ENCODE measurements at regions not wholly inside any gene's neighbourhood (a gene's known extent, or its start where the extent isn't known, plus 50 kb on each side); places are given as distances from the start of the nearest gene placed in this dataset.

GRCh38 chr15:95866711-95867440 lies 463.6 kb upstream of the NR2F2 start:
- TF ChIP-seq, protein P1, sequence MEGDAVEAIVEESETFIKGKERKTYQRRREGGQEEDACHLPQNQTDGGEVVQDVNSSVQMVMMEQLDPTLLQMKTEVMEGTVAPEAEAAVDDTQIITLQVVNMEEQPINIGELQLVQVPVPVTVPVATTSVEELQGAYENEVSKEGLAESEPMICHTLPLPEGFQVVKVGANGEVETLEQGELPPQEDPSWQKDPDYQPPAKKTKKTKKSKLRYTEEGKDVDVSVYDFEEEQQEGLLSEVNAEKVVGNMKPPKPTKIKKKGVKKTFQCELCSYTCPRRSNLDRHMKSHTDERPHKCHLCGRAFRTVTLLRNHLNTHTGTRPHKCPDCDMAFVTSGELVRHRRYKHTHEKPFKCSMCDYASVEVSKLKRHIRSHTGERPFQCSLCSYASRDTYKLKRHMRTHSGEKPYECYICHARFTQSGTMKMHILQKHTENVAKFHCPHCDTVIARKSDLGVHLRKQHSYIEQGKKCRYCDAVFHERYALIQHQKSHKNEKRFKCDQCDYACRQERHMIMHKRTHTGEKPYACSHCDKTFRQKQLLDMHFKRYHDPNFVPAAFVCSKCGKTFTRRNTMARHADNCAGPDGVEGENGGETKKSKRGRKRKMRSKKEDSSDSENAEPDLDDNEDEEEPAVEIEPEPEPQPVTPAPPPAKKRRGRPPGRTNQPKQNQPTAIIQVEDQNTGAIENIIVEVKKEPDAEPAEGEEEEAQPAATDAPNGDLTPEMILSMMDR (optimal IDR thresholded peaks at IDR 0.05 in 1 of 3, IDR thresholded peaks at IDR 0.05 in 1 of 3, conservative IDR thresholded peaks at IDR 0.05 in 1 of 3; ENCODE audit: extremely low read depth in 1 of 3, insufficient read depth in 2 of 3, low read length in 3 of 3), result no peak
- no peak for TF ChIP-seq EZH2 (IDR thresholded peaks at IDR 0.05; ENCODE audit: low read length)
- Histone ChIP-seq H3K27ac (ENCODE audit: control insufficient read depth, insufficient read depth, low read length) (no peak overlapping the region), H3K79me2 (ENCODE audit: control insufficient read depth, insufficient read depth, low read length) (no peaks in the 10 kb centered on the region), H3K27me3 (ENCODE audit: control insufficient read depth, extremely low read depth, insufficient read depth, low read length) (no peaks in the 10 kb centered on the region), H3K36me3 (ENCODE audit: control insufficient read depth in 2 of 2, extremely low read depth in 1 of 2, insufficient read depth in 2 of 2, low read length in 2 of 2) (no peaks in the 10 kb centered on the region), H3K4me1 (ENCODE audit: control insufficient read depth, extremely low read depth, insufficient read depth, low read length) (no peaks in the 10 kb centered on the region), H3K9ac (ENCODE audit: control insufficient read depth, extremely low read depth, insufficient read depth, low read length) (no peak overlapping the region), H3K9me1 (ENCODE audit: control insufficient read depth, extremely low read depth, insufficient read depth, low read length) (no peaks in the 10 kb centered on the region), H2AFZ (ENCODE audit: control insufficient read depth, low read length) (no peak overlapping the region), H3K9me3 (ENCODE audit: control insufficient read depth, low read depth, low read length) (no peaks in the 10 kb centered on the region), H3K4me3 (ENCODE audit: control insufficient read depth in 2 of 3, extremely low read depth in 1 of 3, insufficient read depth in 2 of 3, low read depth in 1 of 3, low read length in 3 of 3) (no peak overlapping the region), H4K20me1 (ENCODE audit: control insufficient read depth, extremely low read depth, insufficient read depth, low read length) (no peaks in the 10 kb centered on the region), H3K4me2 (ENCODE audit: control insufficient read depth, extremely low read depth, insufficient read depth, low read depth, low read length) (no peak overlapping the region)
- DNase-seq (ENCODE audit: low read depth, low spot score), result no peak
- FAIRE-seq, result no peak
- dilution Hi-C loops (cut with MboI; ENCODE audit: extremely low pct_ligation_motif_present, low sequenced_read_pairs), result no loop called here

GRCh38 chr15:95868450-95868849 lies 462.1 kb upstream of the NR2F2 start:
- H3K9me1 ChIP-seq (ENCODE audit: control insufficient read depth, extremely low read depth, insufficient read depth, low read length), result no peaks in the 10 kb centered on the region
- H3K4me2 ChIP-seq (ENCODE audit: control insufficient read depth, extremely low read depth, insufficient read depth, low read depth, low read length), result no peak overlapping the region
- no peaks in the 10 kb centered on the region for H3K36me3 ChIP-seq (ENCODE audit: control insufficient read depth in 2 of 2, extremely low read depth in 1 of 2, insufficient read depth in 2 of 2, low read length in 2 of 2)
- no peak overlapping the region for H3K4me3 ChIP-seq (ENCODE audit: control insufficient read depth in 2 of 3, extremely low read depth in 1 of 3, insufficient read depth in 2 of 3, low read depth in 1 of 3, low read length in 3 of 3)
- TF ChIP-seq, protein P1 (optimal IDR thresholded peaks at IDR 0.05 in 1 of 3, IDR thresholded peaks at IDR 0.05 in 1 of 3, conservative IDR thresholded peaks at IDR 0.05 in 1 of 3; ENCODE audit: extremely low read depth in 1 of 3, insufficient read depth in 2 of 3, low read length in 3 of 3), result no peak
- no peak for TF ChIP-seq EZH2 (IDR thresholded peaks at IDR 0.05; ENCODE audit: low read length)
- DNase-seq (ENCODE audit: low read depth, low spot score) (no peak), FAIRE-seq (no peak)
- dilution Hi-C loops (cut with MboI; ENCODE audit: extremely low pct_ligation_motif_present, low sequenced_read_pairs), result no loop called here
- no peaks in the 10 kb centered on the region for H3K4me1 ChIP-seq (ENCODE audit: control insufficient read depth, extremely low read depth, insufficient read depth, low read length)
- no peaks in the 10 kb centered on the region for H3K9me3 ChIP-seq (ENCODE audit: control insufficient read depth, low read depth, low read length)
- H4K20me1 ChIP-seq (ENCODE audit: control insufficient read depth, extremely low read depth, insufficient read depth, low read length), result no peaks in the 10 kb centered on the region
- no peaks in the 10 kb centered on the region for H3K27me3 ChIP-seq (ENCODE audit: control insufficient read depth, extremely low read depth, insufficient read depth, low read length)
- H3K9ac ChIP-seq (ENCODE audit: control insufficient read depth, extremely low read depth, insufficient read depth, low read length), result no peak overlapping the region
- H3K79me2 ChIP-seq (ENCODE audit: control insufficient read depth, insufficient read depth, low read length), result no peaks in the 10 kb centered on the region
- no peak overlapping the region for H3K27ac ChIP-seq (ENCODE audit: control insufficient read depth, insufficient read depth, low read length)
- no peak overlapping the region for H2AFZ ChIP-seq (ENCODE audit: control insufficient read depth, low read length)

Measured in keratinocyte (primary cell).